ENCODE measurements at regions not wholly inside any gene's neighbourhood (a gene's known extent, or its start where the extent isn't known, plus 50 kb on each side); places are given as distances from the start of the nearest gene placed in this dataset.

- DNase-seq, result no peak
These were observed 248.6 kb upstream of the GSE1 start for GRCh38 chr16:85364323-85365040.

GRCh38 chr16:85365120-85365519, 248.0 kb upstream of the GSE1 start:
- no peak for DNase-seq

GRCh38 chr16:85366031-85366763, 246.9 kb upstream of the GSE1 start:
- no peak for DNase-seq

GRCh38 chr16:85367485-85367884, 245.6 kb upstream of the GSE1 start:
- DNase-seq, result no peak

GRCh38 chr16:85369060-85369459, 244.1 kb upstream of the GSE1 start:
- DNase-seq, result no peak

- DNase-seq, result peak in 1 of 2 experiments; percentile 17
These were observed 243.2 kb upstream of the GSE1 start for GRCh38 chr16:85369741-85370528.

GRCh38 chr16:85370543-85370880, 242.6 kb upstream of the GSE1 start:
- DNase-seq, result no peak

- DNase-seq, result no peak
These were observed 242.1 kb upstream of the GSE1 start for GRCh38 chr16:85370881-85371651.

GRCh38 chr16:85371948-85372347, 241.2 kb upstream of the GSE1 start:
- no peak for DNase-seq

GRCh38 chr16:85372627-85373372, 240.3 kb upstream of the GSE1 start:
- DNase-seq, result no peak

GRCh38 chr16:85373741-85374570, 239.2 kb upstream of the GSE1 start:
- no peak for DNase-seq

- DNase-seq, result no peak
These were observed 238.6 kb upstream of the GSE1 start for GRCh38 chr16:85374571-85374872.

GRCh38 chr16:85375282-85375681, 237.8 kb upstream of the GSE1 start:
- DNase-seq, result no peak

GRCh38 chr16:85376292-85377095, 236.6 kb upstream of the GSE1 start:
- no peak for DNase-seq

- no peak for DNase-seq
These were observed 235.6 kb upstream of the GSE1 start for GRCh38 chr16:85377388-85378144.

- DNase-seq, result no peak
These were observed 234.7 kb upstream of the GSE1 start for GRCh38 chr16:85378145-85379040.

- no peak for DNase-seq
These were observed 233.8 kb upstream of the GSE1 start for GRCh38 chr16:85379041-85380001.

- no peak for DNase-seq
These were observed 233.1 kb upstream of the GSE1 start for GRCh38 chr16:85380002-85380395.

All from NCI-H1930 (cell line).